Mesothelial cell of epicardium (in vitro differentiated cells): ENCODE measurements at regions not wholly inside any gene's neighbourhood (a gene's known extent, or its start where the extent isn't known, plus 50 kb on each side); places are given as distances from the start of the nearest gene placed in this dataset.
A peak's percentile ranks its signal among the peaks of the same experiment; 100 is the strongest.
"Not testable (repeated sequence)": the region's sequence is repeated elsewhere in the genome, so short reads cannot be mapped to it uniquely, and the experiment has no call there.

Experiments
- DNase-seq, 2 experiments: peaks; one replicate each; pipeline ENCODE4 v3.0.0; 2021; ENCODE audit warnings: low spot score in 2 of 2; ENCODE audit not compliant: unreplicated experiment in 2 of 2
- H3K27ac Mint-ChIP-seq: 2 replicates; pipeline ENCODE4 v1.8.0; 2021; ENCODE audit warnings: mixed read lengths
- H3K27me3 Mint-ChIP-seq: 2 replicates; pipeline ENCODE4 v1.8.0; 2021; ENCODE audit warnings: low read depth, mixed read lengths
- H3K36me3 Mint-ChIP-seq: 2 replicates; pipeline ENCODE4 v1.8.0; 2021; ENCODE audit warnings: mixed read lengths
- H3K4me1 Mint-ChIP-seq: 2 replicates; pipeline ENCODE4 v1.8.0; 2021; ENCODE audit warnings: mixed read lengths
- H3K4me3 Mint-ChIP-seq: 2 replicates; pipeline ENCODE4 v1.8.0; 2021; ENCODE audit warnings: mild to moderate bottlenecking, moderate library complexity, mixed read lengths
- H3K9me3 Mint-ChIP-seq: 2 replicates; pipeline ENCODE4 v1.8.0; 2021; ENCODE audit warnings: mixed read lengths
- TF ChIP-seq, protein P1 (sequence below): fragments of 200-600 bp; sonication (generic); IDR thresholded peaks from one replicate; pipeline ENCODE4 v1.5.0; 2021; ENCODE audit warnings: antibody characterized with exemption; ENCODE audit not compliant: unreplicated experiment

DNA sequence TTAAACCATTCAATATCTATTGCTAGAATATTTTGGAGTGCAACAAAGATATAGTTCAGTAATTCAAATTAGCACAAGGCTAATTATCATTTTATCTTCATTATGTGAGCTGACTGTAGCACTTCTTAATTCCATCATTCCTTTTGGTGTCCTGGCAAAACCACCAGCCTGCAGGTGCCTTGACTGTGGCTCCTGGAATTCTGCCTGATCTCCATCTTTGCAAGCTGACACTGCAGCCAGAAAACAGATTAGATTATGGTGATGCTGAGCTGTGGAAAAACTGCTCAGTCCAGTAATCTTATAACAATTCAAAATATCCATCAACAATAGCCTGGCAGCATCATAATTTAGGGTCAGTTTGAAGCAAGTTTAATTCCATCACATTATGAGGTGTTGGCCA, 919.5 kb downstream of the DTWD2 start:
- H3K36me3 Mint-ChIP-seq: no peaks in the 10 kb centered on the region
- H3K27ac Mint-ChIP-seq: no peak overlapping the region
- no peak overlapping the region for H3K4me3 Mint-ChIP-seq
- peaks cover 14% of the 10 kb centered on the region for H3K9me3 Mint-ChIP-seq
- DNase-seq: no peak
- TF ChIP-seq, protein P1, sequence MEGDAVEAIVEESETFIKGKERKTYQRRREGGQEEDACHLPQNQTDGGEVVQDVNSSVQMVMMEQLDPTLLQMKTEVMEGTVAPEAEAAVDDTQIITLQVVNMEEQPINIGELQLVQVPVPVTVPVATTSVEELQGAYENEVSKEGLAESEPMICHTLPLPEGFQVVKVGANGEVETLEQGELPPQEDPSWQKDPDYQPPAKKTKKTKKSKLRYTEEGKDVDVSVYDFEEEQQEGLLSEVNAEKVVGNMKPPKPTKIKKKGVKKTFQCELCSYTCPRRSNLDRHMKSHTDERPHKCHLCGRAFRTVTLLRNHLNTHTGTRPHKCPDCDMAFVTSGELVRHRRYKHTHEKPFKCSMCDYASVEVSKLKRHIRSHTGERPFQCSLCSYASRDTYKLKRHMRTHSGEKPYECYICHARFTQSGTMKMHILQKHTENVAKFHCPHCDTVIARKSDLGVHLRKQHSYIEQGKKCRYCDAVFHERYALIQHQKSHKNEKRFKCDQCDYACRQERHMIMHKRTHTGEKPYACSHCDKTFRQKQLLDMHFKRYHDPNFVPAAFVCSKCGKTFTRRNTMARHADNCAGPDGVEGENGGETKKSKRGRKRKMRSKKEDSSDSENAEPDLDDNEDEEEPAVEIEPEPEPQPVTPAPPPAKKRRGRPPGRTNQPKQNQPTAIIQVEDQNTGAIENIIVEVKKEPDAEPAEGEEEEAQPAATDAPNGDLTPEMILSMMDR: no peak
- peaks cover 3% of the 10 kb centered on the region for H3K27me3 Mint-ChIP-seq
- H3K4me1 Mint-ChIP-seq: no peaks in the 10 kb centered on the region

- H3K4me1 Mint-ChIP-seq, H3K36me3 Mint-ChIP-seq, H3K27me3 Mint-ChIP-seq, H3K27ac Mint-ChIP-seq, DNase-seq, H3K4me3 Mint-ChIP-seq: not testable (repeated sequence)
- peaks cover 33% of the 10 kb centered on the region for H3K9me3 Mint-ChIP-seq
Observed at GRCh38 chr5:118063836-118064235, 924.5 kb downstream of the DTWD2 start.

DNA sequence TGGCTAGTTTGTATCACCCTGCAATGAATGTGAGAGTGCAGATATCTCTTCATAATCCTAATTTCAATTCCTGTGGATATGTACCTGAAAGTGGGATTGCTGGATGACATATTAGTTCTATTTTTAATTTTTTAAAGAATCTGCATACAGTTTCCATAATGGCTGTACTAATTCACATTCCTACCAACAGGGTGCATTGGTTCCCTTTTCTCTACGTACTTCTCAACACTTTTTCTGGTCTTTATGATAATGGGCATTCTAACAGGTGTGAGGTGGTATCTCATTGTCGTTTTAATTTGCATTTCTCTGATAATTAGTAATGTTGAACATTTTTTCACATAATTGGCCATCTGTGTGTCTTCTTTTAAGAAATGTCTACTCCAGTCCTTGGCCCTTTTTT, 927.5 kb downstream of the DTWD2 start:
- peaks cover 4% of the 10 kb centered on the region for H3K27me3 Mint-ChIP-seq
- peaks cover 28% of the 10 kb centered on the region for H3K9me3 Mint-ChIP-seq
- no peak overlapping the region for H3K4me3 Mint-ChIP-seq
- no peaks in the 10 kb centered on the region for H3K4me1 Mint-ChIP-seq
- H3K36me3 Mint-ChIP-seq: no peaks in the 10 kb centered on the region
- no peak for DNase-seq
- no peak overlapping the region for H3K27ac Mint-ChIP-seq
- TF ChIP-seq, protein P1: peak; percentile 31

DNA sequence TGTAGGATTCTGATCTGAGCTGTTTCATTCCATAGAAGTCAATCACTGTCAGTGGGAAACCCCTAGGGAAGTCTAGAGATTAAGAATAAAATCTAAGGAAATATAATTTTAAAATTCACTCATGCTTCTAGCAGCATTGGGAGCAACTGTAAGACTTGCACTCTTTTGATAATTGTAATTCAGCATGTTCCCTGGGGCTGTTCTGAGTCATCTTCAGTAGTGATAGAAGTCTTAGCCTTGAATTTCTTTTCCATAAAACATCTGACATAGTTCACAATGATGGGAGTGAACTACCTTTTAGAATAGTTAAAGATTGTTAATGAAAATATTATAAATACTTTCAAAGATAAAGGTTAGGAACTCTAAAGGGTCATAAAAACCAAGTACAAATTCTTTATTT, 935.8 kb downstream of the DTWD2 start:
- H3K4me3 Mint-ChIP-seq: no peak overlapping the region
- H3K27ac Mint-ChIP-seq: no peak overlapping the region
- H3K9me3 Mint-ChIP-seq: peaks cover 26% of the 10 kb centered on the region
- H3K4me1 Mint-ChIP-seq: no peaks in the 10 kb centered on the region
- TF ChIP-seq, protein P1: no peak
- no peak for DNase-seq
- peaks cover 5% of the 10 kb centered on the region for H3K36me3 Mint-ChIP-seq
- peaks cover under 1% of the 10 kb centered on the region for H3K27me3 Mint-ChIP-seq

- no peak for DNase-seq
- TF ChIP-seq, protein P1: no peak
- Mint-ChIP-seq H3K4me1 (no peaks in the 10 kb centered on the region), H3K36me3 (no peaks in the 10 kb centered on the region), H3K27ac (no peak overlapping the region), H3K9me3 (peaks cover 8% of the 10 kb centered on the region), H3K27me3 (no peaks in the 10 kb centered on the region), H3K4me3 (no peak overlapping the region)
Observed at GRCh38 chr5:118044169-118044568, 944.2 kb downstream of the DTWD2 start.

DNA sequence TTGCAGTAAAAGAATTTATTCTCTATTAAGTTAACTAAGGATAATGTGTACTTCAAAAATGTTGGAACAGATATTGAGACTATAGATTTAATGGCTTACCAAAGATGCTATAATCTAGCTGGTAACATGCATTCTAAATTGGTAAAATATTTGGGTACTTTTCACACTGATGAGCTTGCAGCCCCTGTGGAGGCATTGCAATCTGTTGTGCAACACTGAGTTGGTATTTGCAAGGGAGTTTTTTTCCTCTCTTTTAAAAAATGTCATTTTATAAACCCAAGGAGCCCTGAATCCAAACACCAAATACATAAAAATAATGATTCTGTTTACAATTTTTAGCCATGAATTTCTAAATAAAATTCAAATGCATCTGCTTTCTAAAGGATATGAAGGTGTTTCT, 944.8 kb downstream of the DTWD2 start:
- TF ChIP-seq, protein P1: no peak
- no peak for DNase-seq
- Mint-ChIP-seq H3K36me3 (no peaks in the 10 kb centered on the region), H3K4me1 (no peaks in the 10 kb centered on the region), H3K4me3 (no peak overlapping the region), H3K27ac (no peak overlapping the region), H3K9me3 (peaks cover 3% of the 10 kb centered on the region), H3K27me3 (no peaks in the 10 kb centered on the region)
